HG03354 (cell line): ENCODE measurements at regions not wholly inside any gene's neighbourhood (a gene's known extent, or its start where the extent isn't known, plus 50 kb on each side); places are given as distances from the start of the nearest gene placed in this dataset.

Source experiments
- ATAC-seq: cut with Tn5 transposase; IDR thresholded peaks from one replicate; pipeline ENCODE4 v1.9.1; 2021; ENCODE audit warnings: mild to moderate bottlenecking; ENCODE audit not compliant: unreplicated experiment, poor library complexity, severe bottlenecking

GRCh38 chr7:124088590-124088989, 55.7 kb upstream of the TMEM229A start:
- ATAC-seq: no peak

GRCh38 chr7:124086843-124087242, 54.0 kb upstream of the TMEM229A start:
- ATAC-seq: no peak

GRCh38 chr7:124085179-124085578, 52.3 kb upstream of the TMEM229A start:
- ATAC-seq: no peak

GRCh38 chr7:124084024-124084423, 51.2 kb upstream of the TMEM229A start:
- no peak for ATAC-seq
